SIG-M5 (cell line): ENCODE measurements at regions not wholly inside any gene's neighbourhood (a gene's known extent, or its start where the extent isn't known, plus 50 kb on each side); places are given as distances from the start of the nearest gene placed in this dataset.

Experiments
- DNase-seq: peaks from one replicate; lab custom pipeline; 2025; lab: John Stamatoyannopoulos, UW

DNA sequence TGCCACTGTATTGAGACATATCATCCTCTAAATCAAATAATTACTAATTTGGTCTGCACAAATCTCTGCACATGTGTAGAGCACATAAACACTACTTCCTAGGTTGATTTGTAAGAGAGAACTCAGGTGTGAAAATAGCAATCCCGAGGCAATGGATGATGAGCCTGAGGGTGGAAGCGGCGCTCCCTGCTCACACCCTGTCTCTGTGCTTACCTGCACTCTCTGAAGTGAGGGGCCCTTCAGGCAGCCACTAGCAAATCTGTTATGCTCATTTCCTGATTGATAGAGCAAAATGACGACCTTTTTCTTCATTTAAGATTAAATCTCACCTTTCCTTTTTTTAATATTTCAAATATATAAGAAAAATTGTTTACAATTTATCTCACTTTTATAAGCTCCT, 1995.7 kb upstream of the AGA start:
- no peak for DNase-seq

- DNase-seq = no peak
Observed at GRCh38 chr4:179441596-179441995, 1999.4 kb upstream of the AGA start.

GRCh38 chr4:179447308-179447707, 2005.1 kb upstream of the AGA start:
- DNase-seq = no peak

GRCh38 chr4:179465131-179465797, 2023.0 kb upstream of the AGA start:
- no peak for DNase-seq

- no peak for DNase-seq
Observed at GRCh38 chr4:179467878-179468277, 2025.6 kb upstream of the AGA start.

- no peak for DNase-seq
Observed at GRCh38 chr4:179472164-179472563, 2029.9 kb upstream of the AGA start.

GRCh38 chr4:179478608-179479007, 2036.4 kb upstream of the AGA start:
- DNase-seq = no peak

DNA sequence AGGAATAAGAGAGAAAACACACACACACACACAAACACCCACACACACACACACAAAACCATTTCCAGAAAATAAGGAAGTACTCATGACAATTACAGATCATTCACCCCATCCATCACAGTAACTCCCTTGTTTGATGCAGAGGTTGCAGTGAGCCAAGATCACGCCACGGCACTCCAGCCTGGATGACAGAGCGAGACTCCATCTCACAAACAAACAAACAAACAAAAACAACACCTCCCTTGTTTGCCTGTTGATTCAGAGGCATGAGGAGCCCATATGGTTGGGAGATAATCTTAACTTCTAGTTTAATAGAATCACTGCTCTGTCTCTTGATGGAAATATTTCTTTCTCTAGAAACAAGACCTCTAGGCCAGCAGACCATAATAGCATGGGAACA, 2043.5 kb upstream of the AGA start:
- DNase-seq = no peak

DNA sequence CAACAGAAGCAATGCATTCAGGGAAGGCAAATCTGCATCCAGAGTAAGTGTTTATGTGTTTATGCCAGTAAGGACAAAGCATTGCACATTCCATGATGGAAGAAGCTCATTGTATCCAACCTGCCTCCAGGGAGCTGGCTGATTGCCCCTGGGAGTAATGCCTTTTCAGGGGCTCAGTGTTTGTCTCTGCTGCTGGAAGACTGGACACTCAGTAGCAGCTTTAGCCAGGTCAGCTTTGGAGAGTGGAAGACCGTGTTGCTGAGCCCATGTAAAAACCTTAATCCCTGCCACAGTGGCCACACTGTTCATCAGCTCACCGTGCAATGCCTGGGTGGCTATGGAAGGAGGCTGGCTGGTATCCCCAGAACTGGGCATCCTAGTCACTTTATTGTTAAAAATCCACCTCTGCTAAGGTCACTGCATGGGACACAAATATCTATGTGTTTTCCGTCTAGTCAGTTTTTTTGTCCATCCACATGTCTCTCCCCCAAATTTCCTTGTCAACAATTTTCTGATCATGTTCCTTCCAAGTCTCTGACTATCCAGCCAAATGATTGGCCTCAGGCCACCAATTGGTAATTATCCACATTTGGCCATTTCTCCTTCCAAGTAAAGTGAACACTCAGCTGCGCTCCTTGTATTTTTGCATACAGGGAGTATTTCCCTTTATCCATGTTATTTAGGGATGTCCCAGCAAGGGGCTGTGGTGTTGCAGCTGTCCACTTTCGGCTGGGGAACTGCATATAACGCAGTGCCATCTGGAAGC, 2044.5 kb upstream of the AGA start:
- no peak for DNase-seq

- no peak for DNase-seq
Observed at GRCh38 chr4:179492260-179493080, 2050.2 kb upstream of the AGA start.

DNA sequence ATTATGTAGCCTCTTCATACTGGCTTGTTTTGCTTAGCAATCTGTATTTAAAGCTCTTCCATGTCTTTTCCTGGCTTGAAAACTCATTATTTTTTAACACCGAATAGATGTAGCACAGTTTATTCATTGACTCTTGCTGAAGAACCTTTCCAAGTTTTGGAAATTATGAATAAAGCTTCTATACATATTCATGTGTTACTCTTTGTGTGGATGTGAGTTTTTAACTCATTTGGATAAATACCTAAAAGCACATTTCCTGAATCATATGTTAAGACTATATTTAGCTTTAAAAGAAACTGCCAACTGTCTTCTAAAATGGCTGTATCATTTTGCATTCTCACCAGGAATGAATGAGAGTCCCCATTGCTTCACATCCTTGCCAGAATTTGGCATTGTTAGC, 2061.7 kb upstream of the AGA start:
- no peak for DNase-seq

DNA sequence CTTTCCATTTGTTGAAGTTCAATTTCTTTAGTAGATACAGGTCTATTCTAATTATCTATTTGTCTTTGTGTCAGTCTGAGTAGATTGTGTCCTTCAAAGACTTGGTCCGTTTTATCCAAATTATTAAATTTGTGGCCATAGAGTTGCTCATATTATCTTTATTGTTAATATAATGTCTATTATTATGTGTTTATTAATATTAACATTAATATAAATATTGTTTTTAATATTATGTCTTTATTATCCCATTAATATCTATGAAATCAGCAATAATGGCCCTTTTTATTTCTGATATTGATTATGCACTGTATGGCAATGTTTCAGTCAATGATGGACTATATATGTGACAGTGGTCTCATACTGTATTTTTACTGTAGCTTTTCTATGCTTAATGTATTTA, 2067.3 kb upstream of the AGA start:
- DNase-seq = no peak

GRCh38 chr4:179521952-179522351, 2079.7 kb upstream of the AGA start:
- DNase-seq = no peak

GRCh38 chr4:179530958-179531357, 2088.7 kb upstream of the AGA start:
- no peak for DNase-seq

- no peak for DNase-seq
Observed at GRCh38 chr4:179536694-179537093, 2094.5 kb upstream of the AGA start.

- DNase-seq = no peak
Observed at GRCh38 chr4:179539641-179540040, 2097.4 kb upstream of the AGA start.

GRCh38 chr4:179543771-179544170, 2101.5 kb upstream of the AGA start:
- DNase-seq = no peak

- DNase-seq = no peak
Observed at GRCh38 chr4:179544496-179544895, 2102.3 kb upstream of the AGA start.

DNA sequence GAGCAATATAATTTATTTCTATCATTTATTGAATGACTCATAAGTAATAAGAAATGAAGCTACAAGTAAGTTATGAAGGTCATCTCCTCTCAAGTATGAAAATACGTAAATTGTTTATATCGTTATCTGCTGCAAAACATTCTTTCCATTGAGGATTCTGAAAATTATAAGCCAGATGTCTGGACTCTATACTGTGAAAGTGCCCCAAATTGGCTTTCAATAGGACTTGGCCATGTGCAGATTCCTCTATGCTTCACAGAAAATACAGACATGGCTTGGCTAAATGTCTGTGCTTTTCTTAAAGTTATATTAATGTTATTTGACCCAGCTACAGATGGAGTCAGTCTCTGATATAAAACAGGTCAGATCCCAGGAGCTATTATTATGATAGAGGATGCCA, 2109.9 kb upstream of the AGA start:
- no peak for DNase-seq

- no peak for DNase-seq
Observed at GRCh38 chr4:179563741-179564140, 2121.5 kb upstream of the AGA start.

- DNase-seq = no peak
Observed at GRCh38 chr4:179569549-179569948, 2127.3 kb upstream of the AGA start.

GRCh38 chr4:179582164-179582905, 2140.1 kb upstream of the AGA start:
- no peak for DNase-seq
